ENCODE measurements at regions not wholly inside any gene's neighbourhood (a gene's known extent, or its start where the extent isn't known, plus 50 kb on each side); places are given as distances from the start of the nearest gene placed in this dataset.

DNA sequence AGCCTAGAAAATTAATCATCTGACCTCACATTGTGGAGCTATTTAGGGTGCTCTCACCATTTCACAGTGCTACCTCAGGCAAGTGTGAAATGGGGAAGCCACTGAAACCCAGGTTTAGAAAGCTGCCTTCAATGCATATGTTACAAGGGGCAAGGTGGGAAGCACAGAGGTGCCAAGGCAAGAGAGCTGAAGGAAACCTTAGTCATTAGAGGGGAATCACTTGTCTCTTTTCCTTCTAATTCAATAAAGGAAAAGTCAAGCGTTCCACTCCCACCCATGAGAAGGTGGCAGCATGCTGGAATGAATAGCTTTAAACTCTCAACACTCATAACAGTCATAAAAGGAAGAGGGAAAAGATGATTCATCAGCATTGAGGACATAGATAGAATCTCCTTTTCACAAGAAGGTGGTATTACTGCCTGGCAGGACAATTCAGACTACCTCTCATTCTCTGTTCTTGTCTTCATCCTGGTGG lies 251.9 kb upstream of the IRAK1BP1 start:
- TF ChIP-seq, protein P1, sequence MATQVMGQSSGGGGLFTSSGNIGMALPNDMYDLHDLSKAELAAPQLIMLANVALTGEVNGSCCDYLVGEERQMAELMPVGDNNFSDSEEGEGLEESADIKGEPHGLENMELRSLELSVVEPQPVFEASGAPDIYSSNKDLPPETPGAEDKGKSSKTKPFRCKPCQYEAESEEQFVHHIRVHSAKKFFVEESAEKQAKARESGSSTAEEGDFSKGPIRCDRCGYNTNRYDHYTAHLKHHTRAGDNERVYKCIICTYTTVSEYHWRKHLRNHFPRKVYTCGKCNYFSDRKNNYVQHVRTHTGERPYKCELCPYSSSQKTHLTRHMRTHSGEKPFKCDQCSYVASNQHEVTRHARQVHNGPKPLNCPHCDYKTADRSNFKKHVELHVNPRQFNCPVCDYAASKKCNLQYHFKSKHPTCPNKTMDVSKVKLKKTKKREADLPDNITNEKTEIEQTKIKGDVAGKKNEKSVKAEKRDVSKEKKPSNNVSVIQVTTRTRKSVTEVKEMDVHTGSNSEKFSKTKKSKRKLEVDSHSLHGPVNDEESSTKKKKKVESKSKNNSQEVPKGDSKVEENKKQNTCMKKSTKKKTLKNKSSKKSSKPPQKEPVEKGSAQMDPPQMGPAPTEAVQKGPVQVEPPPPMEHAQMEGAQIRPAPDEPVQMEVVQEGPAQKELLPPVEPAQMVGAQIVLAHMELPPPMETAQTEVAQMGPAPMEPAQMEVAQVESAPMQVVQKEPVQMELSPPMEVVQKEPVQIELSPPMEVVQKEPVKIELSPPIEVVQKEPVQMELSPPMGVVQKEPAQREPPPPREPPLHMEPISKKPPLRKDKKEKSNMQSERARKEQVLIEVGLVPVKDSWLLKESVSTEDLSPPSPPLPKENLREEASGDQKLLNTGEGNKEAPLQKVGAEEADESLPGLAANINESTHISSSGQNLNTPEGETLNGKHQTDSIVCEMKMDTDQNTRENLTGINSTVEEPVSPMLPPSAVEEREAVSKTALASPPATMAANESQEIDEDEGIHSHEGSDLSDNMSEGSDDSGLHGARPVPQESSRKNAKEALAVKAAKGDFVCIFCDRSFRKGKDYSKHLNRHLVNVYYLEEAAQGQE (IDR thresholded peaks at IDR 0.05; ENCODE audit: low read depth), result no peak
- no peak for TF ChIP-seq CREB1 (IDR thresholded peaks at IDR 0.05; ENCODE audit: low read depth)
- no peak for TF ChIP-seq FOXM1 (IDR thresholded peaks at IDR 0.05; ENCODE audit: borderline replicate concordance, low read depth)
- no peak for TF ChIP-seq NFIC (IDR thresholded peaks at IDR 0.05)
- no peak for TF ChIP-seq TCF12 (IDR thresholded peaks at IDR 0.05; ENCODE audit: low read depth)
- TF ChIP-seq TAF1 (IDR thresholded peaks at IDR 0.05; ENCODE audit: low read depth), result no peak
- TF ChIP-seq EP300 (IDR thresholded peaks at IDR 0.05; ENCODE audit: borderline replicate concordance), result no peak
- TF ChIP-seq RAD21 (IDR thresholded peaks at IDR 0.05; ENCODE audit: low read depth), result no peak
- no peak for TF ChIP-seq YY1 (IDR thresholded peaks at IDR 0.05; ENCODE audit: low read depth)
- TF ChIP-seq, protein P2, sequence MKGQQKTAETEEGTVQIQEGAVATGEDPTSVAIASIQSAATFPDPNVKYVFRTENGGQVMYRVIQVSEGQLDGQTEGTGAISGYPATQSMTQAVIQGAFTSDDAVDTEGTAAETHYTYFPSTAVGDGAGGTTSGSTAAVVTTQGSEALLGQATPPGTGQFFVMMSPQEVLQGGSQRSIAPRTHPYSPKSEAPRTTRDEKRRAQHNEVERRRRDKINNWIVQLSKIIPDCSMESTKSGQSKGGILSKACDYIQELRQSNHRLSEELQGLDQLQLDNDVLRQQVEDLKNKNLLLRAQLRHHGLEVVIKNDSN (IDR thresholded peaks at IDR 0.05), result no peak

Data from Ishikawa (cell line).